Suprapubic skin (tissue), 4 donors: ENCODE measurements at regions not wholly inside any gene's neighbourhood (a gene's known extent, or its start where the extent isn't known, plus 50 kb on each side); places are given as distances from the start of the nearest gene placed in this dataset.
A peak's percentile ranks its signal among the peaks of the same experiment; 100 is the strongest.

ENCODE experiments used
- DNase-seq, 2 donors: peaks; one replicate each; pipeline ENCODE4 v3.0.0-alpha.2; 2019; ENCODE audit warnings: low spot score in 2 of 2
- H3K27ac ChIP-seq: fragments of 200-600 bp; sonication (generic); one replicate; pipeline ENCODE4 v1.5.1; 2019
- H3K27me3 ChIP-seq: fragments of 200-600 bp; sonication (generic); one replicate; pipeline ENCODE4 v1.5.1; 2019
- H3K36me3 ChIP-seq: fragments of 200-600 bp; sonication (generic); one replicate; pipeline ENCODE4 v1.5.1; 2019
- H3K4me1 ChIP-seq: fragments of 200-600 bp; sonication (generic); one replicate; pipeline ENCODE4 v1.5.1; 2019
- H3K4me3 ChIP-seq: fragments of 200-600 bp; sonication (generic); one replicate; pipeline ENCODE4 v1.5.1; 2019; ENCODE audit warnings: mild to moderate bottlenecking
- H3K9me3 ChIP-seq: fragments of 200-600 bp; sonication (generic); one replicate; pipeline ENCODE4 v1.5.1; 2019
- EP300 ChIP-seq: sonication (generic); formaldehyde crosslinking; IDR thresholded peaks from one replicate; pipeline ENCODE4 v1.6.1; 2017; ENCODE audit warnings: antibody characterized with exemption
- POLR2A ChIP-seq, 2 donors: fragments of 450-650 bp; IDR thresholded peaks; one replicate each; pipeline ENCODE4 v1.6.1; 2017; ENCODE audit warnings: antibody characterized with exemption in 2 of 2, mild to moderate bottlenecking in 2 of 2, moderate library complexity in 2 of 2
- POLR2AphosphoS5 ChIP-seq, 3 donors: sonication (generic); formaldehyde crosslinking; IDR thresholded peaks; one replicate each; pipeline ENCODE4 v1.6.1; 2017; ENCODE audit warnings: antibody characterized with exemption in 3 of 3
- WGBS: methylation state at CpG from one replicate; pipeline ENCODE4 v1.1.5; 2018; 5-methylcytosine and 5-hydroxymethylcytosine counted together
- TF ChIP-seq, protein P1 (sequence below), 2 donors: fragments of 200-600 bp in 1 of 2; fragments of 450-650 bp in 1 of 2; sonication (generic) in 1 of 2; IDR thresholded peaks; one replicate each; pipeline ENCODE4 v1.5.1; 2016 to 2019; ENCODE audit warnings: antibody characterized with exemption in 2 of 2, mild to moderate bottlenecking in 1 of 2, moderate library complexity in 1 of 2

DNA sequence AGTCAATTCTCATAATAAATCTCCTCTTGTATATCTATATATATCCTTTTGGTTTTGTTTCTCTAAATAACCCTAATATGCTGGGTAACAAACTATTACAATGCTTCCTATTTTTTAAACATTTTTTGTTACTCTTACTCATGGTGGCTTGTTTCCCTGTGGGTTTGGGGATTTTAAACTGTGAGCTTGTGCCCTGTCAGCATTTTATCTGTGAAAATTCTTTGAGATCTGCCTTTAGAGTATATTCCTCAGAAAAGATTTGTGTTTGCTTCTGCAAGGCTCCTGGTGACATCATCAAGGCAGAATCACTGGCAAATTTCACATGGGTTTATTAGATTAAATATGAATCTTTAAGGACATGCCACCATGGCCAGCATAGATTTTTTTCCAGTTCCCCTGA, 273.6 kb downstream of the LRFN2 start:
- Histone ChIP-seq H3K4me1 (peaks cover 1% of the 10 kb centered on the region), H3K27me3 (peaks cover 8% of the 10 kb centered on the region), H3K9me3 (no peaks in the 10 kb centered on the region), H3K27ac (no peak overlapping the region), H3K4me3 (no peak overlapping the region), H3K36me3 (no peaks in the 10 kb centered on the region)
- TF ChIP-seq, protein P1, sequence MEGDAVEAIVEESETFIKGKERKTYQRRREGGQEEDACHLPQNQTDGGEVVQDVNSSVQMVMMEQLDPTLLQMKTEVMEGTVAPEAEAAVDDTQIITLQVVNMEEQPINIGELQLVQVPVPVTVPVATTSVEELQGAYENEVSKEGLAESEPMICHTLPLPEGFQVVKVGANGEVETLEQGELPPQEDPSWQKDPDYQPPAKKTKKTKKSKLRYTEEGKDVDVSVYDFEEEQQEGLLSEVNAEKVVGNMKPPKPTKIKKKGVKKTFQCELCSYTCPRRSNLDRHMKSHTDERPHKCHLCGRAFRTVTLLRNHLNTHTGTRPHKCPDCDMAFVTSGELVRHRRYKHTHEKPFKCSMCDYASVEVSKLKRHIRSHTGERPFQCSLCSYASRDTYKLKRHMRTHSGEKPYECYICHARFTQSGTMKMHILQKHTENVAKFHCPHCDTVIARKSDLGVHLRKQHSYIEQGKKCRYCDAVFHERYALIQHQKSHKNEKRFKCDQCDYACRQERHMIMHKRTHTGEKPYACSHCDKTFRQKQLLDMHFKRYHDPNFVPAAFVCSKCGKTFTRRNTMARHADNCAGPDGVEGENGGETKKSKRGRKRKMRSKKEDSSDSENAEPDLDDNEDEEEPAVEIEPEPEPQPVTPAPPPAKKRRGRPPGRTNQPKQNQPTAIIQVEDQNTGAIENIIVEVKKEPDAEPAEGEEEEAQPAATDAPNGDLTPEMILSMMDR (IDR thresholded peaks at IDR 0.05), result no peak
- no peak for TF ChIP-seq POLR2AphosphoS5 (IDR thresholded peaks at IDR 0.05)
- no peak for DNase-seq

DNA sequence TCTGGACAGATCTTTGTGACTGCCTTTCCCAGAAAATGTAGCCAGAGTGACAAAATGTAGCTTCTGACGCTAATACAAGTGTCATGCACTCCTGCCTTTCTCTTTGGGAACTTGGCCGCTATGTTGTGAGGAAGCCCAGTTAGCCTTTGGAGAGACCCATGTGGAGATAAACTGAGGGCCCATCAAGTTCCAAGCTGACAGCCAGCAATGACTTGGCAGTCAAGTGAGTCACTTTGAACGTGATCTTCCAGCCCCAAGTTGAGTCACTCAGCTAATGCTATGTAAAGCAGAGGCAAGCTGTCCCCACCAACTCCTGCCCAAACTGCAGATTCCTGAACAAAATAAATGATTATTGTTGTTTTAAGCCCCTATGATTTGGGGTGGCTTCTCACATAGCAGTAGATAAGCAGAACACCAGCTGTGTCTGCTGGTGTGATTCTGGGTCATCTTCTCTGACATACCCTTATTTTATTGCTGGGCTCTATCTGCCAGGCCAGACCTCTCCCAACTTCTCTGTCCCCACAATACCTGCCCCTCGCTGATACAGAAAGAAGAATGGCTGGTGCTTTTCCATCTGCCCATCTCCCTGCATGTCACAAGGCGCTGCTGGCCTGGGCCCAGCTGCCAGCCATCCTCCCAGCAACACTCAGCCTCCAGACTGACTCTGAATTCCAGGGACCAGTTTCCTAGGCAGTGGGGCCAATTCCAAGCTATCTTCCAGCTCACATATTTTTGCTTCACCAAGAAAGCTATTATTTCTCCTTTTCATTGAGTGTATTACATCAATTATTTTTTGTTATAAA, 274.8 kb downstream of the LRFN2 start:
- TF ChIP-seq POLR2A (IDR thresholded peaks at IDR 0.05) (no peak), POLR2AphosphoS5 (IDR thresholded peaks at IDR 0.05) (no peak), EP300 (no peak)
- TF ChIP-seq, protein P1 (IDR thresholded peaks at IDR 0.05), result no peak
- H3K27me3 ChIP-seq, result peaks cover 8% of the 10 kb centered on the region
- no peaks in the 10 kb centered on the region for H3K9me3 ChIP-seq
- H3K4me1 ChIP-seq, result peaks cover 4% of the 10 kb centered on the region
- H3K4me3 ChIP-seq, result no peak overlapping the region
- 80% methylated on average over 5 of the region's 5 CpGs for WGBS
- no peak for DNase-seq
- no peaks in the 10 kb centered on the region for H3K36me3 ChIP-seq
- no peak overlapping the region for H3K27ac ChIP-seq

DNA sequence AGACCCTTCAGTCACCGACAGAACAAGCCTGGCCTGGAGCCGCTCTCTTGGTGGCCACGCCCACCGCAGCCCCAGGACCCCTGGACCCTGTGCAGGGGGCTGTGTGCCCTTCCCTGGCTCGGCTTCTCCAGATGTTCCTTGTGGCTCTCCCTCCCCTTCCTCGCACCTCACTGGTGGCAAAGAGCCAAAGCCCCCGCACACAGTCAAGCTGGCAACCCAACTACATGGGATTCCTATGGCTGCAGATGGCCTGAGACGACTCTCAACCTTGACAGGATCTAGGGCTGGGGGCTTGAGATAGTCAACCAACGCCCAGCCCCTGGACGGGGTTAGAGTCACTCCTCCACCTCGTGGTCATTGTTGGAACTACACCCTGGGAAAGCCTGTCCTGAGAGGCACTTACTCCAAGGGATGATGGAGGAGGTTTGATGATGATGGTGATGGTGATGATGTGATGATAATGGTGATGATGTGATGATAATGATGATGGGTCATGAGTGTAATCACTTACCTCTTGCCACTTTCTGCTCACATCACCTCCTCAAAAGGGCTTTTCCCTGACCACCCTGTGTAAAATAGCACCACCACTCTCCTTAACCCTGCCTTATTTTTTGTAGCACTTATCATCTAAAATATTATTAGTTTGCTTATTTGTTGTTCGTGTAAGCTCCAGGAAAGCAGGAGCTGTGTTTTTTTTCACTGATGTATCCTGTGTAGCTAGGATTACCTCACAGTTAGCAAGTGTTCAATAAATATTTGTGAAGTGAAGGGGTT, 278.4 kb downstream of the LRFN2 start:
- Histone ChIP-seq H3K27me3 (peaks cover 11% of the 10 kb centered on the region), H3K9me3 (no peaks in the 10 kb centered on the region), H3K36me3 (no peaks in the 10 kb centered on the region), H3K4me1 (peaks cover 4% of the 10 kb centered on the region), H3K27ac (no peak overlapping the region), H3K4me3 (no peak overlapping the region)
- 8% methylated on average over 12 of the region's 12 CpGs for WGBS
- DNase-seq, result peak in 1 of 2 donors; percentile 72
- no peak for TF ChIP-seq POLR2A (IDR thresholded peaks at IDR 0.05)
- TF ChIP-seq, protein P1 (IDR thresholded peaks at IDR 0.05), result peak; percentile 76 to 90

DNA sequence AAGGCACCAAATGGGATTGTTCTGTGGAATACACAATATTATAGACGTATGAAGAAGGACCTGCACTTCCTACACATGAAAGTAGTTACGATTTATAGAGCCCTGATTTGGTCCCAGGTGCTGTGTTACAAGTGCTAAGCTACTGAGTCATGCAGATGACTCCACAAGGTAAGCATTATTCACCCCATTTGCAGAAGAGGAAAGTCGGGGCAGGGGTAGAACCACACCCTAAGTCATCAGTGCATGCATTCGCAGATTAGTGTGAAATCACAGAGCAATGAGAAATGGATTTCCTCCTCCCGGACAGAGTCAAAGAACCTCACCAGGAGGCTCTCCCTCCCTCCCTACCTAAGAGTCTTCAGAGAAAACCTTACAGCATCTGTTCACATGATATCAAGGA, 279.5 kb downstream of the LRFN2 start:
- Histone ChIP-seq H3K27me3 (peaks cover 11% of the 10 kb centered on the region), H3K27ac (no peak overlapping the region), H3K4me1 (peaks cover 4% of the 10 kb centered on the region), H3K4me3 (no peak overlapping the region), H3K9me3 (no peaks in the 10 kb centered on the region), H3K36me3 (no peaks in the 10 kb centered on the region)
- no peak for TF ChIP-seq POLR2AphosphoS5 (IDR thresholded peaks at IDR 0.05)
- TF ChIP-seq, protein P1 (IDR thresholded peaks at IDR 0.05), result no peak
- no peak for TF ChIP-seq POLR2A (IDR thresholded peaks at IDR 0.05)
- WGBS, result 67% methylated on average over 5 of the region's 5 CpGs
- no peak for DNase-seq

DNA sequence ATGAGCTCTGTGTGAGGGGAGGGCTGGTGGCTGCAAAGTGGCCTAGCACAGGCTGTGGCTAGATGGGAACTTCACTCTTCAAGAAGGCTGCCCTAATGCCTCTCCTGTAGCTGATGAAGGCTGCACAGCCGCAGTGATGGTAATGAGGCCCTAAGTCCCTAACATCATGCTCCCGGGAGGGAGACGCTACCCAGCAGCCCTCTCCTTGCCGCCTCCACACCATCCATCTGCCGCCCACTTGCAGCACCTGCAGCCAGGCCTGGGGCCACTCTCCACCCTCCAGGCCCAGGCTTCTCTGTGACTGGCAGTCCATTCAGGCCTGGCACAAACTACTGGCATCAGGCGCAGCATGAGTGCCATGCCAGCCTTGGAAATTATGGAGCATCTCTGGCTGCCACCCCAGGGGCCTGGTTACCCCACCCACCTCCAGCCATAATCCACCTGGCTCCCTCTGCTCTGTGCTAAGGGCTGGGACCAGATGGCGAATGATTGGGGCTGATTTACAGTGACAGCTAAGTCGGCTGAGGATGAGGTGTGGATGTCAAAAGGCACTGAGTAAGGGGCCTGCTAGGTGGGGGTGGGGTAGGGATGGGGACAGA, 284.2 kb downstream of the LRFN2 start:
- Histone ChIP-seq H3K36me3 (no peaks in the 10 kb centered on the region), H3K9me3 (no peaks in the 10 kb centered on the region), H3K27ac (no peak overlapping the region), H3K27me3 (peaks cover 3% of the 10 kb centered on the region), H3K4me1 (no peaks in the 10 kb centered on the region), H3K4me3 (no peak overlapping the region)
- WGBS, result 79% methylated on average over 5 of the region's 8 CpGs
- TF ChIP-seq POLR2AphosphoS5 (IDR thresholded peaks at IDR 0.05) (no peak), POLR2A (IDR thresholded peaks at IDR 0.05) (no peak), EP300 (no peak)
- TF ChIP-seq, protein P1 (IDR thresholded peaks at IDR 0.05), result no peak
- no peak for DNase-seq
